ENCODE measurements at regions not wholly inside any gene's neighbourhood (a gene's known extent, or its start where the extent isn't known, plus 50 kb on each side); places are given as distances from the start of the nearest gene placed in this dataset.

DNA sequence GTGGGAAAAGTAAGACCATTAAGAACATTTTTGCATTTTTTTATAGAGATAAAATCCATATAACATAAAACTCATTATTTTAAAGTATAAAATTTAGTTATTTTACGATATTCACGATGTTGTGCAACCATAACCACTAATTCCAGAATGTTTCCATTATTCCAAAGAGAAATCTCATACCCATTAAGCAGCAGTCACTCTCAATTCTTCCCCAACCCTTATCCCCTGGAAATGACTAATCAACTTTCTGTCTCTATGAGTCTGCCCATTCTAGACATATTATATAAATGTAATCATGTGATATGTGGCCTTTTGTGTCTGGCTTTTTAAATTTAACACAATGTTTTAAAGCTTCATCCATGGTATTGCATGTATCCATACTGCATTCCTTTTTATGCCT, 115.6 kb upstream of the ADAMTSL1 start:
- H3K36me3 ChIP-seq (ENCODE audit: control insufficient read depth, insufficient read depth, low read length): no peaks in the 10 kb centered on the region
- H3K9ac ChIP-seq (ENCODE audit: insufficient read depth in 1 of 2, low read depth in 2 of 2, low read length in 2 of 2): no peak overlapping the region
- in situ Hi-C loops (cut with MboI) (no loop called here), intact Hi-C loops (cut with micrococcal nuclease) (no loop called here)
- H3K27ac ChIP-seq (ENCODE audit: extremely low read depth, low read depth, low read length): no peak overlapping the region
- no peaks in the 10 kb centered on the region for H3K4me1 ChIP-seq (replicated peaks in 1 of 2; ENCODE audit: control insufficient read depth in 2 of 2, insufficient read depth in 2 of 2, low read length in 2 of 2)
- ChIA-PET POLR2A (no interaction called here), CTCF (ENCODE audit: low intra/inter-chr PET ratio) (no interaction called here)
- WGBS (ENCODE audit: insufficient coverage, low coverage, missing lambda C conversion rate): 0% methylated on average over 2 of the region's 2 CpGs
- FAIRE-seq: no peak
- BruUV-seq (replicated peaks): no TSS peak
- no peak for ATAC-seq
- no peaks in the 10 kb centered on the region for H3K9me3 ChIP-seq (replicated peaks; ENCODE audit: control insufficient read depth, insufficient read depth, low read depth, low read length)
- H3K79me2 ChIP-seq (ENCODE audit: control insufficient read depth, insufficient read depth, low read length): no peaks in the 10 kb centered on the region
- no peaks in the 10 kb centered on the region for H4K20me1 ChIP-seq (replicated peaks; ENCODE audit: control insufficient read depth, insufficient read depth, low read length)
- no peak overlapping the region for H3K4me3 ChIP-seq
- H2AFZ ChIP-seq (ENCODE audit: low read depth, low read length): no peak overlapping the region
- DNase-seq (ENCODE audit: extremely low read depth in 1 of 4, low spot score in 3 of 4): no peak
- no peaks in the 10 kb centered on the region for H3K9me1 ChIP-seq (ENCODE audit: control insufficient read depth, insufficient read depth, low read length)
- no peak overlapping the region for H3K4me2 ChIP-seq (ENCODE audit: insufficient read depth, low read length)
- no peaks in the 10 kb centered on the region for H3K27me3 ChIP-seq (ENCODE audit: control insufficient read depth in 2 of 2, insufficient read depth in 2 of 2, low read length in 2 of 2)
- no peak for TF ChIP-seq PATZ1 (CRISPR knock-in tag; IDR thresholded peaks at IDR 0.05; ENCODE audit: borderline replicate concordance)
- no peak for TF ChIP-seq VEZF1 (CRISPR knock-in tag; IDR thresholded peaks at IDR 0.05)
- TF ChIP-seq ZNF224 (CRISPR knock-in tag; IDR thresholded peaks at IDR 0.05): no peak

All from K562 (cell line).